Panc1 (cell line): ENCODE measurements at regions not wholly inside any gene's neighbourhood (a gene's known extent, or its start where the extent isn't known, plus 50 kb on each side); places are given as distances from the start of the nearest gene placed in this dataset.

Experiments
- POLR2AphosphoS5 ChIP-seq: IDR thresholded peaks from 2 replicates; pipeline ENCODE4 v1.6.1; 2012; ENCODE audit warnings: mild to moderate bottlenecking, low read depth, low read length, moderate library complexity
- TF ChIP-seq, protein P1 (sequence below): fragments of 450-650 bp; IDR thresholded peaks from 2 replicates; pipeline ENCODE4 v1.5.1; 2017; ENCODE audit warnings: mild to moderate bottlenecking
- TF ChIP-seq, protein P2 (sequence below), 2 experiments: IDR thresholded peaks; 2 replicates each; pipeline ENCODE4 v1.6.1; 2011 to 2012; ENCODE audit warnings: low read depth in 2 of 2, control low read depth in 1 of 2, low read length in 1 of 2, mild to moderate bottlenecking in 1 of 2, moderate library complexity in 1 of 2; ENCODE audit not compliant: insufficient read depth in 1 of 2

DNA sequence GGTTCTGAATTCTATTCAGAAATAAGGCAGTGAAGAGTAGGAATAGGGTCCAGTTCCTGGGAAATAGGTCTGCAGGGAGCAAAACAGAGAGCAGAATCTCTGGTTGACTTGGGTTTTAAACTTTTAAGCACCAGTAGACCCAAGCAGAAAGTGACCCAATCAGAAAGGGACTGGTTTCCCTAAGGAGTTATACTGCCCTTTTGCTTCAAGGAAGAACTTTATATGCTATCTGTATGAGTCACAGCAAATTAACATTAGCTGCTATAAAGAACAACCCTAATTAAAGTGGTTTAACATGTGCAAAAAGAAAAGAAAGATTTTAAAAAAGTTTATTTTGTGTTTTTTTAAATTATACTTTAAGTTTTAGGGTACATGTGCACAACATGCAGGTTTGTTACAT lies 263.6 kb upstream of the EMCN start:
- TF ChIP-seq POLR2AphosphoS5 = no peak
- TF ChIP-seq, protein P1, sequence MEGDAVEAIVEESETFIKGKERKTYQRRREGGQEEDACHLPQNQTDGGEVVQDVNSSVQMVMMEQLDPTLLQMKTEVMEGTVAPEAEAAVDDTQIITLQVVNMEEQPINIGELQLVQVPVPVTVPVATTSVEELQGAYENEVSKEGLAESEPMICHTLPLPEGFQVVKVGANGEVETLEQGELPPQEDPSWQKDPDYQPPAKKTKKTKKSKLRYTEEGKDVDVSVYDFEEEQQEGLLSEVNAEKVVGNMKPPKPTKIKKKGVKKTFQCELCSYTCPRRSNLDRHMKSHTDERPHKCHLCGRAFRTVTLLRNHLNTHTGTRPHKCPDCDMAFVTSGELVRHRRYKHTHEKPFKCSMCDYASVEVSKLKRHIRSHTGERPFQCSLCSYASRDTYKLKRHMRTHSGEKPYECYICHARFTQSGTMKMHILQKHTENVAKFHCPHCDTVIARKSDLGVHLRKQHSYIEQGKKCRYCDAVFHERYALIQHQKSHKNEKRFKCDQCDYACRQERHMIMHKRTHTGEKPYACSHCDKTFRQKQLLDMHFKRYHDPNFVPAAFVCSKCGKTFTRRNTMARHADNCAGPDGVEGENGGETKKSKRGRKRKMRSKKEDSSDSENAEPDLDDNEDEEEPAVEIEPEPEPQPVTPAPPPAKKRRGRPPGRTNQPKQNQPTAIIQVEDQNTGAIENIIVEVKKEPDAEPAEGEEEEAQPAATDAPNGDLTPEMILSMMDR = no peak
- TF ChIP-seq, protein P2, sequence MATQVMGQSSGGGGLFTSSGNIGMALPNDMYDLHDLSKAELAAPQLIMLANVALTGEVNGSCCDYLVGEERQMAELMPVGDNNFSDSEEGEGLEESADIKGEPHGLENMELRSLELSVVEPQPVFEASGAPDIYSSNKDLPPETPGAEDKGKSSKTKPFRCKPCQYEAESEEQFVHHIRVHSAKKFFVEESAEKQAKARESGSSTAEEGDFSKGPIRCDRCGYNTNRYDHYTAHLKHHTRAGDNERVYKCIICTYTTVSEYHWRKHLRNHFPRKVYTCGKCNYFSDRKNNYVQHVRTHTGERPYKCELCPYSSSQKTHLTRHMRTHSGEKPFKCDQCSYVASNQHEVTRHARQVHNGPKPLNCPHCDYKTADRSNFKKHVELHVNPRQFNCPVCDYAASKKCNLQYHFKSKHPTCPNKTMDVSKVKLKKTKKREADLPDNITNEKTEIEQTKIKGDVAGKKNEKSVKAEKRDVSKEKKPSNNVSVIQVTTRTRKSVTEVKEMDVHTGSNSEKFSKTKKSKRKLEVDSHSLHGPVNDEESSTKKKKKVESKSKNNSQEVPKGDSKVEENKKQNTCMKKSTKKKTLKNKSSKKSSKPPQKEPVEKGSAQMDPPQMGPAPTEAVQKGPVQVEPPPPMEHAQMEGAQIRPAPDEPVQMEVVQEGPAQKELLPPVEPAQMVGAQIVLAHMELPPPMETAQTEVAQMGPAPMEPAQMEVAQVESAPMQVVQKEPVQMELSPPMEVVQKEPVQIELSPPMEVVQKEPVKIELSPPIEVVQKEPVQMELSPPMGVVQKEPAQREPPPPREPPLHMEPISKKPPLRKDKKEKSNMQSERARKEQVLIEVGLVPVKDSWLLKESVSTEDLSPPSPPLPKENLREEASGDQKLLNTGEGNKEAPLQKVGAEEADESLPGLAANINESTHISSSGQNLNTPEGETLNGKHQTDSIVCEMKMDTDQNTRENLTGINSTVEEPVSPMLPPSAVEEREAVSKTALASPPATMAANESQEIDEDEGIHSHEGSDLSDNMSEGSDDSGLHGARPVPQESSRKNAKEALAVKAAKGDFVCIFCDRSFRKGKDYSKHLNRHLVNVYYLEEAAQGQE (IDR thresholded peaks at IDR 0.05; ENCODE audit: insufficient read depth in 1 of 2, low read depth in 2 of 2, low read length in 1 of 2) = no peak
